Glomerular visceral epithelial cell (primary cell): ENCODE measurements at regions not wholly inside any gene's neighbourhood (a gene's known extent, or its start where the extent isn't known, plus 50 kb on each side); places are given as distances from the start of the nearest gene placed in this dataset.

ENCODE experiments used
- DNase-seq: peaks from one replicate; pipeline ENCODE4 v3.0.0-alpha.2; 2016; ENCODE audit errors: extremely low spot score

- DNase-seq = no peak
Measured at GRCh38 chr22:49568751-49569285, 258.9 kb downstream of the BRD1 start.

- no peak for DNase-seq
Measured at GRCh38 chr22:49567899-49568750, 259.5 kb downstream of the BRD1 start.

GRCh38 chr22:49566693-49567092 is 261.0 kb downstream of the BRD1 start:
- DNase-seq = no peak

GRCh38 chr22:49566141-49566541 is 261.5 kb downstream of the BRD1 start:
- no peak for DNase-seq

- no peak for DNase-seq
Measured at GRCh38 chr22:49565516-49565855, 262.2 kb downstream of the BRD1 start.

GRCh38 chr22:49564666-49565515 is 262.8 kb downstream of the BRD1 start:
- no peak for DNase-seq

GRCh38 chr22:49564054-49564453 is 263.6 kb downstream of the BRD1 start:
- DNase-seq = no peak

GRCh38 chr22:49562685-49563249 is 264.9 kb downstream of the BRD1 start:
- DNase-seq = no peak

GRCh38 chr22:49561976-49562375 is 265.7 kb downstream of the BRD1 start:
- DNase-seq = no peak

GRCh38 chr22:49561338-49561737 is 266.3 kb downstream of the BRD1 start:
- DNase-seq = no peak

GRCh38 chr22:49555526-49555925 is 272.1 kb downstream of the BRD1 start:
- DNase-seq = no peak

- no peak for DNase-seq
Measured at GRCh38 chr22:49554741-49555140, 272.9 kb downstream of the BRD1 start.

GRCh38 chr22:49554296-49554625 is 273.4 kb downstream of the BRD1 start:
- DNase-seq = no peak

- no peak for DNase-seq
Measured at GRCh38 chr22:49553518-49554295, 274.0 kb downstream of the BRD1 start.

GRCh38 chr22:49553076-49553475 is 274.6 kb downstream of the BRD1 start:
- DNase-seq = no peak

- no peak for DNase-seq
Measured at GRCh38 chr22:49551897-49552614, 275.6 kb downstream of the BRD1 start.

GRCh38 chr22:49551446-49551845 is 276.2 kb downstream of the BRD1 start:
- no peak for DNase-seq

- DNase-seq = no peak
Measured at GRCh38 chr22:49550766-49551362, 276.8 kb downstream of the BRD1 start.

GRCh38 chr22:49550141-49550430 is 277.6 kb downstream of the BRD1 start:
- no peak for DNase-seq

- no peak for DNase-seq
Measured at GRCh38 chr22:49549256-49550140, 278.2 kb downstream of the BRD1 start.
